HL-60 (cell line): ENCODE measurements at regions not wholly inside any gene's neighbourhood (a gene's known extent, or its start where the extent isn't known, plus 50 kb on each side); places are given as distances from the start of the nearest gene placed in this dataset.

Experiments used
- CTCF ChIP-seq: IDR thresholded peaks from one replicate; pipeline ENCODE4 v1.5.1; 2011; ENCODE audit warnings: low read length, control low read depth, inconsistent platforms; ENCODE audit not compliant: insufficient read depth
- GABPA ChIP-seq: IDR thresholded peaks from 2 replicates; pipeline ENCODE4 v1.6.1; 2012; ENCODE audit warnings: low read depth

GRCh38 chr7:46606761-46607160 lies 685.7 kb upstream of the IGFBP3 start:
- TF ChIP-seq CTCF (no peak), GABPA (no peak)
